HG02885 (cell line): ENCODE measurements at regions not wholly inside any gene's neighbourhood (a gene's known extent, or its start where the extent isn't known, plus 50 kb on each side); places are given as distances from the start of the nearest gene placed in this dataset.

Experiments used
- ATAC-seq: cut with Tn5 transposase; IDR thresholded peaks from one replicate; pipeline ENCODE4 v1.9.1; 2021; ENCODE audit warnings: mild to moderate bottlenecking; ENCODE audit not compliant: unreplicated experiment, poor library complexity

GRCh38 chr6:170180671-170181337 is 110.1 kb downstream of the DLL1 start:
- no peak for ATAC-seq

GRCh38 chr6:170179616-170180324 is 111.1 kb downstream of the DLL1 start:
- ATAC-seq, result no peak

GRCh38 chr6:170178561-170179477 is 112.1 kb downstream of the DLL1 start:
- ATAC-seq, result no peak

- ATAC-seq, result no peak
Observed at GRCh38 chr6:170177772-170178560, 112.9 kb downstream of the DLL1 start.

- no peak for ATAC-seq
Observed at GRCh38 chr6:170176898-170177771, 113.7 kb downstream of the DLL1 start.

- ATAC-seq, result no peak
Observed at GRCh38 chr6:170176136-170176897, 114.6 kb downstream of the DLL1 start.

GRCh38 chr6:170175644-170176135 is 115.2 kb downstream of the DLL1 start:
- no peak for ATAC-seq

- no peak for ATAC-seq
Observed at GRCh38 chr6:170174771-170175643, 115.9 kb downstream of the DLL1 start.

- no peak for ATAC-seq
Observed at GRCh38 chr6:170174124-170174770, 116.6 kb downstream of the DLL1 start.

GRCh38 chr6:170173335-170173881 is 117.5 kb downstream of the DLL1 start:
- no peak for ATAC-seq

- ATAC-seq, result no peak
Observed at GRCh38 chr6:170172825-170173256, 118.0 kb downstream of the DLL1 start.

- ATAC-seq, result no peak
Observed at GRCh38 chr6:170172392-170172791, 118.5 kb downstream of the DLL1 start.

GRCh38 chr6:170167657-170168159 is 123.2 kb downstream of the DLL1 start:
- no peak for ATAC-seq

- no peak for ATAC-seq
Observed at GRCh38 chr6:170166511-170167122, 124.3 kb downstream of the DLL1 start.

GRCh38 chr6:170165471-170166117 is 125.3 kb downstream of the DLL1 start:
- no peak for ATAC-seq
